OCI-LY1 (cell line): ENCODE measurements at regions not wholly inside any gene's neighbourhood (a gene's known extent, or its start where the extent isn't known, plus 50 kb on each side); places are given as distances from the start of the nearest gene placed in this dataset.
A peak's percentile ranks its signal among the peaks of the same experiment; 100 is the strongest.
"Not testable (repeated sequence)": the region's sequence is repeated elsewhere in the genome, so short reads cannot be mapped to it uniquely, and the experiment has no call there.

Source experiments
- H2AFZ ChIP-seq: fragments of 200-600 bp; sonication (generic), shearing (Covaris generic); 2 replicates; pipeline ENCODE4 v1.6.0; 2014; ENCODE audit warnings: antibody characterized with exemption, mild to moderate bottlenecking, low read length
- H3F3A ChIP-seq: fragments of 200-600 bp; sonication (generic), shearing (Covaris generic); 2 replicates; pipeline ENCODE4 v1.6.0; 2014; ENCODE audit warnings: mild to moderate bottlenecking, antibody characterized with exemption, low read length, moderate library complexity; ENCODE audit not compliant: insufficient read depth
- H3K27ac ChIP-seq: fragments of 200-600 bp; sonication (generic); 2 replicates; pipeline ENCODE4 v1.5.1; 2014; ENCODE audit warnings: low read length, mixed run types, mild to moderate bottlenecking, low read depth; ENCODE audit not compliant: poor library complexity, severe bottlenecking
- H3K27me3 ChIP-seq: fragments of 200-600 bp; sonication (generic); 2 replicates; pipeline ENCODE4 v1.6.0; 2014; ENCODE audit warnings: antibody characterized with exemption, mild to moderate bottlenecking, low read length, moderate library complexity; ENCODE audit not compliant: insufficient read depth
- H3K36me3 ChIP-seq: fragments of 200-600 bp; sonication (generic); 2 replicates; pipeline ENCODE4 v1.6.1; 2014; ENCODE audit warnings: mild to moderate bottlenecking, antibody characterized with exemption, low read length, moderate library complexity, mixed read lengths; ENCODE audit not compliant: insufficient read depth
- H3K4me1 ChIP-seq: fragments of 200-600 bp; sonication (generic); 2 replicates; pipeline ENCODE4 v1.5.1; 2014; ENCODE audit warnings: mild to moderate bottlenecking, low read length, moderate library complexity; ENCODE audit not compliant: insufficient read depth, severe bottlenecking
- H3K4me2 ChIP-seq: fragments of 200-600 bp; sonication (generic), shearing (Covaris generic); 2 replicates; pipeline ENCODE4 v1.6.1; 2014; ENCODE audit warnings: low read length
- H3K4me3 ChIP-seq: fragments of 200-600 bp; sonication (generic); 2 replicates; pipeline ENCODE4 v1.5.1; 2014; ENCODE audit warnings: low read length, low read depth, mild to moderate bottlenecking, mixed read lengths; ENCODE audit not compliant: poor library complexity, severe bottlenecking
- H3K79me2 ChIP-seq: fragments of 200-600 bp; shearing (Covaris generic); 2 replicates; pipeline ENCODE4 v1.6.1; 2016; ENCODE audit warnings: mixed run types, low read length, mixed read lengths; ENCODE audit not compliant: insufficient read depth
- H3K9ac ChIP-seq: fragments of 200-600 bp; sonication (generic), shearing (Covaris generic); 2 replicates; pipeline ENCODE4 v1.6.1; 2014; ENCODE audit warnings: mild to moderate bottlenecking, low read length, mixed read lengths
- H3K9me2 ChIP-seq: fragments of 200-600 bp; sonication (generic), shearing (Covaris generic); 2 replicates; pipeline ENCODE4 v1.6.1; 2014; ENCODE audit warnings: low read depth, mild to moderate bottlenecking, low read length, mixed read lengths
- H3K9me3 ChIP-seq: fragments of 200-600 bp; shearing (Covaris generic); 2 replicates; pipeline ENCODE4 v1.6.1; 2014; ENCODE audit warnings: low read length, mixed read lengths
- H4K20me1 ChIP-seq: fragments of 200-600 bp; sonication (generic), shearing (Covaris generic); 2 replicates; pipeline ENCODE4 v1.6.0; 2016; ENCODE audit warnings: mild to moderate bottlenecking, low read length; ENCODE audit not compliant: insufficient read depth
- EZH2 ChIP-seq: fragments of 200-600 bp; sonication (generic), shearing (Covaris generic); IDR thresholded peaks from 2 replicates; pipeline ENCODE4 v1.8.0; 2017; ENCODE audit warnings: borderline replicate concordance, mixed run types, mild to moderate bottlenecking, antibody characterized with exemption, low read length, moderate library complexity, mixed read lengths
- TF ChIP-seq, protein P1 (sequence below): fragments of 200-600 bp; sonication (generic), shearing (Covaris generic); IDR thresholded peaks from 2 replicates; pipeline ENCODE4 v1.5.1; 2017; ENCODE audit warnings: mild to moderate bottlenecking, antibody characterized with exemption, low read length, moderate library complexity, mixed read lengths

DNA sequence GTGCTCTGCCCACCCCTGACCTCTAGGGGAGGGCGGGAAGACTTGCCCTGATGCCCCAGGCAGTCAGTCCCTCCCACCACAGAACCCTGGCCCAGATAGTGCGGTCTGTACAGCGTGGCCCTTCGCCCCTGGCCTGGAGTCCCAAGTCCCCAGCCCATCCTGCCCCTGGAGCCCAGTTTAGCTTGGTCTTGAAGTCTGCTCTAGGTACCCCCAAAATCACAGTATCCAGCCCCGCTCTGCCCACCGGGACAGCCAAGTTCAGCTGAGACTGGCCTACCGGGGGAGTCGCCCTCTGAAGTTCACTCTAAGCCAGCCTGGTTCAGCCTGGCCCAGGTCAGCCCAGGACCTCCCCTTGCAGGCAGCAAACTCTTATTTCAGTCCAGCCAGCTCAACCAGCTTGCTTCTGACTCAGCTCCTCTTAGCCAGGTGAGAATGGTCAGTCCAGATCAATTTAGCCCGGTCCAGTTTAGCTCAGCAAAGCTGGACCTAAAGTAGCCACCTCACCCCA is 75.9 kb downstream of the TMEM121 start:
- Histone ChIP-seq H3K4me2 (peak overlapping the region; percentile 67), H3K27ac (peak overlapping the region; percentile 90), H3F3A (no peaks in the 10 kb centered on the region), H3K79me2 (no peaks in the 10 kb centered on the region), H3K27me3 (no peaks in the 10 kb centered on the region), H3K9me2 (no peaks in the 10 kb centered on the region), H3K9ac (peak overlapping the region; percentile 72), H3K36me3 (peaks cover 26% of the 10 kb centered on the region; the same call in 1 of the 2 replicates), H2AFZ (no peak overlapping the region), H3K4me3 (peak overlapping the region; percentile 64), H3K9me3 (no peaks in the 10 kb centered on the region), H4K20me1 (no peaks in the 10 kb centered on the region), H3K4me1 (peaks cover 59% of the 10 kb centered on the region)
- TF ChIP-seq, protein P1, sequence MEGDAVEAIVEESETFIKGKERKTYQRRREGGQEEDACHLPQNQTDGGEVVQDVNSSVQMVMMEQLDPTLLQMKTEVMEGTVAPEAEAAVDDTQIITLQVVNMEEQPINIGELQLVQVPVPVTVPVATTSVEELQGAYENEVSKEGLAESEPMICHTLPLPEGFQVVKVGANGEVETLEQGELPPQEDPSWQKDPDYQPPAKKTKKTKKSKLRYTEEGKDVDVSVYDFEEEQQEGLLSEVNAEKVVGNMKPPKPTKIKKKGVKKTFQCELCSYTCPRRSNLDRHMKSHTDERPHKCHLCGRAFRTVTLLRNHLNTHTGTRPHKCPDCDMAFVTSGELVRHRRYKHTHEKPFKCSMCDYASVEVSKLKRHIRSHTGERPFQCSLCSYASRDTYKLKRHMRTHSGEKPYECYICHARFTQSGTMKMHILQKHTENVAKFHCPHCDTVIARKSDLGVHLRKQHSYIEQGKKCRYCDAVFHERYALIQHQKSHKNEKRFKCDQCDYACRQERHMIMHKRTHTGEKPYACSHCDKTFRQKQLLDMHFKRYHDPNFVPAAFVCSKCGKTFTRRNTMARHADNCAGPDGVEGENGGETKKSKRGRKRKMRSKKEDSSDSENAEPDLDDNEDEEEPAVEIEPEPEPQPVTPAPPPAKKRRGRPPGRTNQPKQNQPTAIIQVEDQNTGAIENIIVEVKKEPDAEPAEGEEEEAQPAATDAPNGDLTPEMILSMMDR = peak; percentile 11; the same call in 1 of the 2 replicates
- no peak for TF ChIP-seq EZH2

DNA sequence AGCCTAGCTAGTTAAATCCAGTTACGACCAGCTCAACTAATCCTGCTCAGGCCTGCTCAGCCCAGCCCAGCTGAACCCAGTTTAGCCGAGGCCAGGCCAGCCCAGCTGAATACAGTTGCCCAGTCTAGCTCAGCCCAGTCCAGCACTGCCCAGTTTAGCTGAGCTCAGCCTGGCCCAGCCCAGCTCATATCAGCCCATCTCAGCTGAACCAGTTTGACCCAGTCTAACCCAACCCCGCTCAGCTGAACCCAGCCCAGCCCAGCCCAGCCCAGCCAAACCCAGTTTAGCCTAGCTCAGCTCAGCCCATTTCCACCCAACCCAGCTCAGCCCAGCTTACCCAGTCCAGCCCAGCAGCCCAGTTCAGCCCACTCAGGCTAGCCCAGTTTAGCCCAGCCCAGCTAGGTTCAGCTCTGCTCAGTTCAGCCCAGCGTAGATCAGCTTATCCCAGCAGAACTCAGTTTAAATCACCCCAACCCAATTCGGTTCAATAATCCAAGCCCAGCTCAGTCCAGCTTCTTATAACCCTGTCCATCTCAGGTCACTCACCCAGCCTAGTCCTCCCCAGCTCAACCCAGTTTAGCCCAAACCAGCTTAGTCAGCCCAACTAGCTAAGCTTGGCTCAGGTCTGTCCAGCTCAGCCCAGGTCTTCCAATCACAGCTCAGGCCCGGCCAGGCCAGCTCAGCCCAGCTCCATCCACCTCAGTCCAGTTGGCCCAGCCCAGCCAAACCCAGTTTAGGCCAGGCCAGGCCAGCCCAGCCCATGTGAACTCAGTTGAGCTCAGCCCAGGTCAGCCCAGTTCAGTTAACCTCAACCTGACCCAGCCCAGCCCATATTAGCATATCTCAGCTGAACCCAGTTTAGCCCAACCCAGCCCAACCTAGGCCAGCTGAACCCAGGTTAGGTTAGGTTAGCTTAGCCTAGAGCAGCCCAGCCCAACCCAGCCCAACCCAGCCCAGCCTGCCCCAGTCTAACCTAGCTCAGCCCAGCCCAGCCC is 76.7 kb downstream of the TMEM121 start:
- Histone ChIP-seq H3K79me2 (no peaks in the 10 kb centered on the region), H3K36me3 (peaks cover 26% of the 10 kb centered on the region; the same call in 1 of the 2 replicates), H3K4me3 (peak overlapping the region; percentile 64), H3K27me3 (no peaks in the 10 kb centered on the region), H3K9me3 (no peaks in the 10 kb centered on the region), H4K20me1 (no peaks in the 10 kb centered on the region), H3K9me2 (no peaks in the 10 kb centered on the region), H3K4me2 (peak overlapping the region; percentile 67; the same call in 1 of the 2 replicates), H3K9ac (peak overlapping the region; percentile 72; the same call in 1 of the 2 replicates), H3K27ac (peak overlapping the region; percentile 90), H3K4me1 (peaks cover 54% of the 10 kb centered on the region), H3F3A (no peaks in the 10 kb centered on the region), H2AFZ (no peak overlapping the region)
- TF ChIP-seq, protein P1 = no peak
- no peak for TF ChIP-seq EZH2

DNA sequence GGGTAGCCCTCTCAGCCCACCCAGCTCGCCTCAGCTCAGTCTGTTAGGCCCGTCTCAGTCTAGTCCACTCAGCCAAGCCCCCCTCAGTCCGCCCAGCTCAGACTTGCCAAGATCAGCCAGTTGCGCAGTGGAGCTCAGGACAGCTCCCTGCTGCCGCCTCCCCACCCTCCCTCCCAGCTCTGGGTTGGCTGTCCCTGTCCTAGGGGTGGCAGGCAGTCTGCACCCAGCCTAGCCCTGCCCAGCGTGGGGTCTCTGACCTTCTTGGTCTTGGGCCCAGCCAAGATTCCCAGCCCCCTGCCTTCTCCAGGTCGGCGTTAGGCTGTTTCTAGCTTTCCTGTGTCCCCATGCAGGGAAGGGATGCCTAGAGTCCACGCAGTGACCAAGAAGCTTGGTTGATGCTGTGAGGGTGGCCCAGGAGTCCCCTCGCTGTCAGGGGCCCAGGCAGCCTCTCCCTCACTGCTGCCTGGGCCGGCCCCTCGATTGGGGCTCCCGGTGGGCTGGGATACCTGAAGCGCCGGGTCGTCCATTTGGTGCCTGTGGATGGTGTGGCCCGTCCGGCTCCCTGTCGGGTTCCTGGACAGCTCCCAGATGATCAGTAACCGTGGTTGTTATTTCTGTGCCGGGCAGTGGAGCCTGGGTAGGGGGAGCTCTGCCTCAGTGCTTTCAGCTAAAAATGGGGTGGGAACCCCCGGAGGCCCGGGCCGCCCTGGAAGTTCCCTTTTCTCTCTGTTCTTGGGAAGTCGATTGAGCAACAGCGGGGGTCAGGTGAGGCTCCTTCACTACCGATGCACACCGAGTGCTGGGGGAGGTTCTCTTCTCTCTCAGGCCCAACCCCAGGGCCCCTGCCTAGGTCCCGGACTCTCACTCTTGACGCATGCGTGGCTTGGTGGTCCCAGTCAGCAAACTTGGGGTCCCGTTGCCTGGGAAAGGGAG is 78.4 kb downstream of the TMEM121 start:
- Histone ChIP-seq H3K36me3 (peaks cover 21% of the 10 kb centered on the region; the same call in 1 of the 2 replicates), H3K4me1 (peaks cover 40% of the 10 kb centered on the region)
- not testable (repeated sequence) for H3K79me2 ChIP-seq, H3K27me3 ChIP-seq, H3K27ac ChIP-seq, H3F3A ChIP-seq, H3K4me2 ChIP-seq, H3K9me3 ChIP-seq, H3K4me3 ChIP-seq, H2AFZ ChIP-seq, H3K9ac ChIP-seq, H3K9me2 ChIP-seq, H4K20me1 ChIP-seq
